Endothelial cell of hepatic sinusoid (primary cell): ENCODE measurements at regions not wholly inside any gene's neighbourhood (a gene's known extent, or its start where the extent isn't known, plus 50 kb on each side); places are given as distances from the start of the nearest gene placed in this dataset.

Experiments used
- in situ Hi-C: cut with HindIII; loops from 2 replicates; pipeline ENCODE4 v1.10.0; 2017; ENCODE audit warnings: low sequenced_read_pairs

- in situ Hi-C loops: no loop called here
Observed at GRCh38 chr4:184575306-184575705, 73.9 kb downstream of the CASP3 start.

GRCh38 chr4:184574861-184575260 is 74.4 kb downstream of the CASP3 start:
- in situ Hi-C loops: loop anchor here (5.0 kb wide), 1 partner anchor 37 kb away; no protein-coding TSS in a partner anchor

DNA sequence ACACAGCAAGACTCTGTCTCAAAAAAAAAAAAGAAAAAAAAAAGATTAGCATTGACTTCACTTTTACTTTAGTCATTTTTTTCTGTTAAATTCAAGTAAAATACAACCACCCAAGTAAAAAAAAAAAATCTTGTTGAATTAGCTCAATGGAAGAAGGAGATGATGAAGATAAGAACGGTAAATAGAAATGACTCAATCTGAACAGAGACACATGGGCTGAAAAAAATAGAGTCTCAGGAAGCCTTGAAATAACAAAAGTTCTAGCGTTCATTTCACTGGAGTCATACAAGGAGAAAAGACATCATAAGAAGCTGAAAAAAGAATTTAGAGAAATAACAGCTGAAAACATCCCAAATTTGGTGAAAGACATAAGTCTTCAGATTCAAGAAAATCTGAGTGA is 75.5 kb downstream of the CASP3 start:
- in situ Hi-C loops: loop anchor here (5.0 kb wide), 1 partner anchor 39 kb away; no protein-coding TSS in a partner anchor

GRCh38 chr4:184568770-184569169 is 80.5 kb downstream of the CASP3 start:
- in situ Hi-C loops: no loop called here

DNA sequence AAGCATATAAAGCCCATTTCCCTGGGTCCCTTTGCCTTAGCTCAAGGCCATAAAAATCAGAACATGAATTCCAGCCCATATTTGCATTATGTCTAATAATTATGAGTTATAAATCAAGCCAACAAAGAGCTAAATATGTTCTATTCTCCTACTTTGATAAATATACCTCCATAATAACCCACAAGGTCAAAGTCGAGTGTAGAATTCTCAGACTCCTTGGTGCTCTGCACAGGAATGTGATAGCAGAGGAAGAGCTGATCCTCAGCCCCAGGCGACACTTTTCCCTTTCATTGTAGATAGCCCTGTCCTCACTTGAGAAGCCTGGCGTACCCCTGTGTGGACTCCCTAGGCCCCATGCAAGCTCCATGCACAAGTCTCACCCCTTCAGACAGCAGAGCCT is 85.6 kb downstream of the CASP3 start:
- in situ Hi-C loops: no loop called here

DNA sequence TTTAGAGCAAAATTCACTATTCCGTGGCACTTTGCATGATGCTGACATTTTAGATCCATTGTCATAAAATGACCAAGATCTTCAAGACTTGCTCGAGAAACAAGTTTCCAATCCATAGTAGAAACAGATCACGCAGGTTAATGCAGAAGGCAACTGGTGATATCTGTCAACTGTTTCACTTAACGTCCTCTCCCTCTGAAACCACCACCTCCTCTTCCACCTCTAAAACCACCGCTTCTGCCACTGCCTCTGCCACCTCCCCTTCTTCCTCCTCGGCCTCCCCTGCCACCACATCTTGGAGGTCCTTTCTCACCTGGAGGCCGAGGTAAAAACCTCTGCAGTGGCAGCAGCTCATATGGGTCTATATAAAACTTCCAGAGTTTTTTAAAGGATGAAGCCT is 84.6 kb upstream of the IRF2 start:
- in situ Hi-C loops: no loop called here

- in situ Hi-C loops: loop anchor here (5.0 kb wide), 1 partner anchor 73 kb away; no protein-coding TSS in a partner anchor
Observed at GRCh38 chr4:184553891-184554290, 79.5 kb upstream of the IRF2 start.

GRCh38 chr4:184550476-184550875 is 76.1 kb upstream of the IRF2 start:
- in situ Hi-C loops: loop anchor here (5.0 kb wide), 1 partner anchor 77 kb away; no protein-coding TSS in a partner anchor

GRCh38 chr4:184548648-184549341 is 74.4 kb upstream of the IRF2 start:
- in situ Hi-C loops: no loop called here

DNA sequence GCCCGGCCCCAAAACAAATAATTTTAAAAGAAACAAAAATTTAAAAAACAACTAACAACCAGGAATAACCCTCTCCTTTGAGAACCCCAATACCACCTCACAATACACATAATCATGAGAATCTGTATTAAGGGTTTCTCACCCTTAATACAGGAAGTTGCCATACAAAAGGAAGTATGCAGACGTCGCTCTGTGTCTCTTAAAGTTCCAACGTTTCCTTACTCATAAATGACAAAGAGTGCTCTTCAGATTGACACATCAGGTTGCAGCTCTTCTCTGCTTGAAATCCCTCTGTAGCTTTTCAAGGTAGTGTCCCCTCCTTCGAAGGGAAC is 73.9 kb upstream of the IRF2 start:
- in situ Hi-C loops: no loop called here

GRCh38 chr4:184544788-184545409 is 70.5 kb upstream of the IRF2 start:
- in situ Hi-C loops: no loop called here

GRCh38 chr4:184541907-184542306 is 67.6 kb upstream of the IRF2 start:
- in situ Hi-C loops: no loop called here

DNA sequence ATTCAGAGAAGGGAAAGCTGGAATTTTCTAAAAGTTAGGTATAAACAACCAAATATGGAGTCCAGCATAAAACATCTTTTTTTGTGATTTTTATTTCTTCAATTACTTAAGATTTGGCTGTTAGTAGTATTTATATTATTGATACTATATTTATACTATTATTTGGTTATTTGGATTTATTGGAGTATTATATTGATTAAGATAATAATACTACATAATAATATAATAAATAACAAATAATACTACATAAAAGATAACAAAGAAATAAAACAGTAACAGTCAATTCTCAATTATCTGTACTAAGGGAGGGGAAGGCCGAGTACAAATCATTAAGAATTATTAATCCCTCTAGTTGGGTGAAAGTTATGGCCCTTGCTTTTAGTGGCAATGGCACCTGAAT is 66.0 kb upstream of the IRF2 start:
- in situ Hi-C loops: no loop called here

- in situ Hi-C loops: no loop called here
Observed at GRCh38 chr4:184538023-184538599, 63.8 kb upstream of the IRF2 start.

DNA sequence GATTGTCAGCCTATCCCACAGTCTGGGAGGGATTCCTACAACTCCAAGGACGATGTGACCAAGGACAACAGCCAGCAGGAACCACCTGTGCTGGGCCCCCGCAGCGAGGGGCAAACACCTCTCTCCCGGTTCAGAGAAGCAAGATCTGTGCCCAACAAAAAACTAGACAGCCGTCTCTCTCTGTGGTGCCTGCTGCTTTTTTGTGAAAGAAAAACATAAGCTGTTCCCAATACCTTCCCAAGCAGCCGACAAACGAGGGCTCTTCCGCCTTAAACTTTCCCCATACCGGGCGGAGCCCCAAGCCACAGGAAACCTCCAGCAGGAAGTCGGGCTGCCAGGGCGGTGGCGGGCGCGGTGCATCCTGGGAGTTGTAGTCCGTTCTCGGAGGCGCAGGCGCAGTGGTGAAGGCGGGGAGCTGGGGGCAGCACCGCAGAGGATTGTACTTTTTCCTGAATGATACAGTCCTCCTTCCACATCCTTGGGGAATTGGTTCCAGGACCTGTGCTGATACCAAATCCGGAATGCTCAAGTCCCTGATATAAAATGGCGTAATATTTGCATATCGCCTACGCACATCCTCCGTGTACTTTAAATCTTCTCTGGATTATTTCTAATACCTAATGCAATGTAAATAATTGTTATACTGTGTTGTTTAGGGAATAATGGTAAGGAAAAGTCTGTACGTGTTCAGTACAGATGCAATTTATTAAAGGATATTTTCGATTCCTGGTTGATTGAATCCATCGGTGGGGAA is 63.1 kb upstream of the IRF2 start:
- in situ Hi-C loops: no loop called here

DNA sequence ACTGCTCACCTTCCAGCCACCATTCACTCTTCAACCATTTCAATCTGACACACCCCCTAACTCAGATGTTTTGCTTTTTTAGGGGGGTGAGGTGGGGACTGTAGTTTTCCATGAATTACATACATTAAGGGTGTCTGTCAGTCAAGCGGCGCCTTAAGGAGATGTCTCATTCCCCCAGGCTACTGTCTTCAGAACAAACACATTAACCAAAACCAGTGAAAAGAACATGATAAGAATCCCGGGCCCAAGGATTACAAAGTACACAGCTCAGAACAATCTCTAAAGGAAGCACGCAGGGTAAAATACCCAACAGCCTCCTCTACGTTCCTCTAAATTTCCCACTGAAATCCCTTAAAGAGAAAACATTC is 62.5 kb upstream of the IRF2 start:
- in situ Hi-C loops: no loop called here

DNA sequence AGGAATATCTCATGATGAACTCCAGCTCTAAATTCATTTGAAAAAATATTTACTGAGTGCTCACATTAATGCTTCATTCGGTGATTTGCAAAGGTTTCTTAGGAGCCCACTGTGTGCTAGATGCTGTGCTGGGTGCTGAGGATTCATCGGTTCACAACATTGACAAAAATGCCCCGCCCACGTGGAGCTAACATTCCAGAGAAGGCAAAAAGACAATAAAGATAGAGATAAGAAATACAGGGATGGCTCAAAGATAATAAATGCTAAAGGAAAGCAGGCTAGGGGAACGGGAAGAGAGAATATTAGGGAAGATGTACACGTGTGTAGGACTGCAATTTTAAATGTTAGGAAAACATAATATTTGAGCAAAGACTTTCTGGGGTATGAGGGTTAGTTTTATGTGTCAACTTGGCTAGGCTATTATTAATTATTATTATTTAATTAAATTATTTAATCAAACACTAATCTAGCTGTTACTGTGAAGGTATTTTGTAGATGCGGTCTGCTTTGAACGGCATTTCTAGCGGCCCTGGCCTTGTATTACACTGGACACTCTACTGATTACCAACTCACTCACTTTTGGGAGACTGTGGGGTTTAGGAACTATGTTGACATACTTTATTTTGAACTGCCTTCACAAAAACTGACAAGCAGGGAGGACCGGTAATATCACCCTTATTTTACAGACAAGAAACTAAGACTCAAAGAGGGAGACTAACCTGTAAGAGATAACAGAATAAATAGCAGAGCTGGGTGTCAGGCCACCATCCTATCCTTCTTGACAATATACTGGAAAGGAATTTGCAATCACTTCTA is 61.9 kb upstream of the IRF2 start:
- in situ Hi-C loops: no loop called here

- in situ Hi-C loops: no loop called here
Observed at GRCh38 chr4:184534511-184535391, 60.4 kb upstream of the IRF2 start.

DNA sequence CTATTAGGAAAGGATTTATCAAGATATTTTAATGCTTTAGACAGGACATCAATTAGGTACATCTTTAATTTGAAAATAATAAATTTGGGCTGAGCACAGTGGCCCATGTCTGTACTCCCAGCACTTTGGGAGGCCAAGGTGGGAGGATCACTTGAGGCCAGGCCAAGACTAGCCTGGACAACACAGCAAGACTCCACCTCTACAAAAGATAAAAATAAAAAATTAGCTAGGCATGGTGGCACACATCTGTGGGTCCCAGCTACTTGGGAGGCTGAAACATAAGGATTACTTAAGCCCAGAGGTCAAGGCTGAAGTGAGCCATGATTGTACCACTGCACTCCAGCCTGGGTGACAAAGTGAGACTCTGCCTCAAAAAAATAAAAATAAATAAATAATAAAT is 59.6 kb upstream of the IRF2 start:
- in situ Hi-C loops: no loop called here

DNA sequence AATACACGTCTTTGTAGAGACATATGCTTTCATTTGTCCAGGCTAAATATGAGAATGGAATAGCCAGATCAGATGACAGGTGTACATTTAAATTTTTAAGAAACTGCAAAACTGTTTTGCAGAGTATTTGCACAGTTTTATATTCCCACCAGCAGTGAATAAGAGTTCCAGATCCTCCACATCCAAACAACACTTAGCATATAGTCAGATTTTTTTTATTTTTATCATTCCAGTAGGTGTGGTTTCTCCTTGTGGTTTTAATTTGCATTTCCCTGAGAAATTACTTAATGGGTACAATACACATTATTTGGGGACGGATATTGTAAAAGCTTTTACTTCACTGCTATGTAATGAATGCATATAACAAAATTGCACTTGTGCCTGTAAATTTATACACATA is 56.7 kb upstream of the IRF2 start:
- in situ Hi-C loops: no loop called here
